Stimulated activated effector memory CD8-positive, alpha-beta T cell treated with anti-CD3 and anti-CD28 coated beads, Interleukin-12 subunit alpha, Interleukin-12 subunit beta, amount 100 ng/mL, for 72 hours (primary cell): ENCODE measurements at regions not wholly inside any gene's neighbourhood (a gene's known extent, or its start where the extent isn't known, plus 50 kb on each side); places are given as distances from the start of the nearest gene placed in this dataset.

ENCODE experiments used
- ATAC-seq: fragments of 150-1000 bp; cut with Tn5 transposase; 2 replicates; pipeline ENCODE4 v1.10.0; 2021
- DNase-seq, 2 donors: peaks; one replicate each; pipeline ENCODE4 v3.0.0; 2021 to 2022; ENCODE audit warnings: low spot score in 2 of 2
- H3K27ac Mint-ChIP-seq: one replicate; pipeline ENCODE4 v1.8.0; 2022; ENCODE audit warnings: mild to moderate bottlenecking, mixed read lengths
- H3K36me3 Mint-ChIP-seq: one replicate; pipeline ENCODE4 v1.8.0; 2022; ENCODE audit warnings: mild to moderate bottlenecking, mixed read lengths
- H3K4me1 Mint-ChIP-seq: one replicate; pipeline ENCODE4 v1.8.0; 2022; ENCODE audit warnings: mixed read lengths
- H3K4me3 Mint-ChIP-seq: one replicate; pipeline ENCODE4 v1.8.0; 2022; ENCODE audit warnings: mild to moderate bottlenecking, mixed read lengths
- H3K9me3 Mint-ChIP-seq: one replicate; pipeline ENCODE4 v1.8.0; 2022; ENCODE audit warnings: mixed read lengths

DNA sequence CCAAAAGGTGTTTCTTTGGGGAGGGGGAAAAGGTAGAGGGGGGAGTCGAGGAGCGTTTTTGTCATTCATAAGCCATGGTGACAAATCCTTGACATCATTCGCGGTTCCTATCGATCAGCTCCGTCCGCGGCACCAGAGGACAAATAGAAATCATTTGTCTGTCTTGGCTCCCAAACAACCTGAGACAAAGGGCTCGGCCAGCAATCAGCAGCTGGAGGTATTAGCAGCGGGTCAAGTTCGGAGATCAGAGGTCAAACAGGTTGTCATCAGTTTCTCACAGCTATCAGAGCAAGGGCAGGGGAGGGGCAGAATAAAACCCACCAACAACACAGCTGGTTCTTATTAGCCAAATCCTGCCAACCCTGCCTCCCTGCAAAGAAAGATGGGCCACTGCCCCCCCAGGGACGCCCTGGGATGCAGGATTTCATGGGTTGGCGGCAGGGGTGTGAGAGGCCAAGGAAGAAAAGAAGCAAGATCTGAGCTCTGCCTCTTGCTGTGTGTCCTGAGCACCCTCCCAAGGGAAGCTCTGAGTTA lies 145.3 kb upstream of the LHX1 start:
- H3K36me3 Mint-ChIP-seq: no peaks in the 10 kb centered on the region
- DNase-seq (no peak), ATAC-seq (no peak)
- no peak overlapping the region for H3K27ac Mint-ChIP-seq
- no peak overlapping the region for H3K4me3 Mint-ChIP-seq
- no peaks in the 10 kb centered on the region for H3K4me1 Mint-ChIP-seq
- H3K9me3 Mint-ChIP-seq: no peaks in the 10 kb centered on the region

DNA sequence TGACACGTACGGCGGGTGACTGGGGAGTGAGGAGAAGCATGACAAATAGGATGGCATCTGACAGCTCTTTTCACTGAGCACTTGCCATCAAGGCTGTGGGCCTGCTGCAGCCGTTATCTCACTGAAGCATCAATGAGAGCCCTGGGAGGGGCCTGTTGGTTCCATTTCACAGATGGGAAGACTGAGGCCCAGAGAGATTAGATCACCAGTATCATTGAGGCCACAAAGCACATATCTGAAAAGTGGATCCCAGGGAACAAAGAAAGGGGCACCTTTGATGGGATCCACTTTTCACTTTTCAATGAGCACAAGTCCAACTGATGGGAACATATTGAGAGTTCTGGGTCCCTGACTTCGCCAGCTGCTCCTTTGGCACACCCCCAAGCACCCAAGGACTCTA lies 144.4 kb upstream of the LHX1 start:
- no peaks in the 10 kb centered on the region for H3K4me1 Mint-ChIP-seq
- no peaks in the 10 kb centered on the region for H3K9me3 Mint-ChIP-seq
- no peak overlapping the region for H3K4me3 Mint-ChIP-seq
- H3K36me3 Mint-ChIP-seq: no peaks in the 10 kb centered on the region
- no peak overlapping the region for H3K27ac Mint-ChIP-seq
- DNase-seq (no peak), ATAC-seq (no peak)

DNA sequence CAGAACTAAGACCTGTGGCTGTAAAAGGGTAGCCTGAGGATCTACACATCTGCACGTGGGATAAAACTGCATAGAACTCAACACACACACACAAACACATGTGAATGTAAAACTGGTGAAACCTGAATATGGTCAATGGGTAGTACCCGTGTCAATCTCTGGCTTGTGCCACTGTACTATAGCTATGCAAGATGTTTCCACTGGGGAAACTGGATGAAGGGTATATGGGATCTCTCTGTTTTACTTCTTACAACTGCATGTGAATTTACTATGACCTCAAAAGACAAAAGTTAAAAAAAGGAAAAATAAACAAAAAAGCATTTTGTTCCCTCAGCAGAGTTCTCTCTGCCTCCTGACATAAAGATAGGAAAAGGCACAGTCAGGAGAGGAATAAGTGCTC lies 143.3 kb upstream of the LHX1 start:
- no peaks in the 10 kb centered on the region for H3K9me3 Mint-ChIP-seq
- no peak overlapping the region for H3K4me3 Mint-ChIP-seq
- ATAC-seq: no peak
- H3K36me3 Mint-ChIP-seq: no peaks in the 10 kb centered on the region
- no peak for DNase-seq
- H3K27ac Mint-ChIP-seq: no peak overlapping the region
- H3K4me1 Mint-ChIP-seq: no peaks in the 10 kb centered on the region

DNA sequence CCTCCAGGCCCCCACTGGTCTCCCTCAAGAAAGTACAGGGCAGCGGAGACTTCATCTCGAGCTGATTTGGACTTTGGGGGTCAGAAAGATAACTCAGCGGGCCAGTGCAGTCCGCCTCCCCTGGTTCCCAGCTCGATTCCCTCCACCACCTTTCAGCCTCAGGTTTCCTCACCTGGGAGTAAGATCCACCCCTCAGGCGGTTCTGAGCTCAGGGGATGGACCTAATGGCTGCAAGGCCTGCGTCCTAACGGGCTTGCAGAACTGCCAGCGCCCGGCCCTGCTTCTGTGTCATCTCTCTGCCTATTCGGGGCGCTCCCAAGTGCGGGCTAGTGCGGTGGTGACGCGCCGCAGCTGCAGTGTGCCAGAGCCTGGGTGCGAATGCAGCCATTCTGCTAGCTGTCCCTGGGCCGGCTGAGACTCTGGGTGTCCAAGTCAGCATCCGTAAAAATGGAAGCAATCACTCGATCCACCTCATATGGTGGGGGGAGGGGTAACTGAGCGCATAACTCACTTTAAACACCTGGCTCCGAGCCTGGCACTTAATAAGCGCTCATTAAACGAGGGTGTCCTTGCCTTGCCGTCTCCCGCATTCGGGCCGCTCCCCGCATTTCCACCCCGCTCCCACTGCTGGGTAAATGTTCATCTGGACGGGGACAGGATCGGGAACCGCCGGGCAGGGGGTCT lies 129.6 kb upstream of the LHX1 start:
- no peaks in the 10 kb centered on the region for H3K9me3 Mint-ChIP-seq
- no peak overlapping the region for H3K27ac Mint-ChIP-seq
- no peaks in the 10 kb centered on the region for H3K36me3 Mint-ChIP-seq
- H3K4me3 Mint-ChIP-seq: no peak overlapping the region
- ATAC-seq (no peak), DNase-seq (no peak)
- H3K4me1 Mint-ChIP-seq: no peaks in the 10 kb centered on the region

DNA sequence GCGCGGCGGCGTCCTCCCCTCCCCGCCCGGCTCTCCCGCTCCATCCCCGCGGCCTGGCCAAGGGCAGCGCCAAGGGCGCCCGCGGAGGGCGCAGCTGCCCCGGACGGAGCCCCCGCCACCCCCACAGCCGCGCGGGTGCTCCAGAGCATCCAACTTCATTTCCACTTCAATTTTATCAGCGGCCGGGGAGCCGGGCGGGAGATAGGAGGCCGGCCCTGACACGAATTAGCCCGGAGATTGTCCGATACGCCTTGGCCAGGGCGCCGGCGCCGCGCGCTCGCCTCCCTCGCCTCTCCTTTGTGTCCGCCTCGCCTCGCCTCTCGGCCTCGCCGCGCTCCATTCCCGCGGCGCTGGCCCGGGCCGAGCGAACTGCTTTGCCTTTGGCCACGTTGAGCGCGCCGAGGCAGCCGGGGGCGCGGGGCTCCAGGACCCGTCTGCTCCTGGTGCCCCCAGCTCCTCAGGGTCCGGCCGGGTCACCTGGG lies 129.1 kb upstream of the LHX1 start:
- Mint-ChIP-seq H3K4me3 (no peak overlapping the region), H3K4me1 (no peaks in the 10 kb centered on the region), H3K9me3 (no peaks in the 10 kb centered on the region), H3K27ac (no peak overlapping the region), H3K36me3 (no peaks in the 10 kb centered on the region)
- DNase-seq: no peak
- ATAC-seq: no peak

DNA sequence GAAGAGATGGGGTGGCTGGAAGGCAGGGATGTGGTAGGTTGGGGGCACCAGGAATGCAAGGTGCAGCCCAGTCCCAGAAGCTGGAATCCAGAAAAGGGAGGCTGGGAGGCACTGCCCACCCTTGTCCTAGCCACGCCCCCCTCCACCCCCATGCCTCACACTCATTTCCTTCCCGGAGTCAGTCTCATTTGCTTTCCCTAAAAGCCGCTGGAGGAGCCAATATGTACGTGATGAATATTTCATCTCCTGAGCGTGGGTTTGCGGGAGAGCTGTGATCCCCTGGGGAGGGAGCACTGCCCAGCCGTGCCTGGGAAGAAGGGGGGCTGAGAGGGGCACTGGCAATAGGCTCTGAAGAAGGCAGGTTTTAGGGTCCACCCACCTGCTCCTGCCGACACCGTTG lies 124.5 kb upstream of the LHX1 start:
- H3K4me1 Mint-ChIP-seq: no peaks in the 10 kb centered on the region
- H3K27ac Mint-ChIP-seq: no peak overlapping the region

DNA sequence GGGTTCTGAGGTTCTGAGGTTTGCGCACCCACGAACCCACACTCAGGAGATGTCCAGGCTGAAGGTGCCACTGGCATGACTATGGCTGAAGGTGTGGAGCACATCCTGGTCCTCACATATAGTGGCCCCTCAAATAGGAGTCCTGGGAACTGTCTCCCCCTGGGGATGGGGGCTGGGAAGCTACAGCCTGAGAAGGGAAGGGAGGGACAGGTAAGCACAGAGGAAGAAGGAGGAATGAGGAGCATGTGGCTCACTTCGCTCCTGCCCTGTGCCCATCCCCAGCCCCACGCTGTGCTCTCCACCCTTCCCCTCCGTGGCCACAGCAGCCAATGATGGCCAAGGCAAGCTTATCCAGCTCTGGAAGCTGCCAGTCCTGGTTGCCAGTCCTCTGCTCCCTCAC lies 123.9 kb upstream of the LHX1 start:
- Mint-ChIP-seq H3K4me1 (no peaks in the 10 kb centered on the region), H3K9me3 (no peaks in the 10 kb centered on the region), H3K36me3 (no peaks in the 10 kb centered on the region), H3K27ac (no peak overlapping the region), H3K4me3 (no peak overlapping the region)
- ATAC-seq (no peak), DNase-seq (no peak)

More for the DNA sequence above, 124.5 kb upstream of the LHX1 start:
- ATAC-seq: no peak
- no peak for DNase-seq
- Mint-ChIP-seq H3K9me3 (no peaks in the 10 kb centered on the region), H3K36me3 (no peaks in the 10 kb centered on the region), H3K4me3 (no peak overlapping the region)

DNA sequence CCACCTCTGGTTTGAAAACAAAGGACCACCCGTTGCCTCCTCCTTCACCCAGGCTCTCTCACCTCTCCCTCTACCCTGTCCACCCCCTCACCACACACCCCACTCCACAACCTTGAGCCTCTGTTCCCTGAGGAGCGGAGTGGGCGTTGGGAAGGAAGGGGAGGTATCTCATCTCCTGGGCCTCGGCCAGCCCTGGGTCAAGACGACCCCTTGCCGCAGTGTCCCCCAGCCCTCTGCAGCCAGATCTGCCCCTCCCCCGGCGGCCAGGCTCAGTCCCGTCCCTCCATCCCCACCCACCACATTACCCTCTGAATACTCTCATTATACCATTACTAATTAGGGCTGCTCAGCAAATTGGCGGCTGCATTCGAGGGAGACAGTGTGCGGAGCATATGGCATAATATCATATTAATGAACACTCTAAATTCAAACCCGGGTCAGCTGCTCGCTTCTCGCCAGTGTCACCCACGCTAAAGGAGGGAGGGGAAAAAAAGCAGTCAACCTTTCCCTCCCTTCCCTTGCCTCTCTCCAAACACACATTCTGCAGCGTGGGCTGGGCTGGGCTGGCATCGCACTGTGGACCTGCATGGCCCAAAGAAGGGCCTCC lies 123.2 kb upstream of the LHX1 start:
- Mint-ChIP-seq H3K9me3 (no peaks in the 10 kb centered on the region), H3K4me1 (no peaks in the 10 kb centered on the region), H3K27ac (no peak overlapping the region), H3K4me3 (no peak overlapping the region), H3K36me3 (no peaks in the 10 kb centered on the region)
- ATAC-seq: no peak
- DNase-seq: no peak

DNA sequence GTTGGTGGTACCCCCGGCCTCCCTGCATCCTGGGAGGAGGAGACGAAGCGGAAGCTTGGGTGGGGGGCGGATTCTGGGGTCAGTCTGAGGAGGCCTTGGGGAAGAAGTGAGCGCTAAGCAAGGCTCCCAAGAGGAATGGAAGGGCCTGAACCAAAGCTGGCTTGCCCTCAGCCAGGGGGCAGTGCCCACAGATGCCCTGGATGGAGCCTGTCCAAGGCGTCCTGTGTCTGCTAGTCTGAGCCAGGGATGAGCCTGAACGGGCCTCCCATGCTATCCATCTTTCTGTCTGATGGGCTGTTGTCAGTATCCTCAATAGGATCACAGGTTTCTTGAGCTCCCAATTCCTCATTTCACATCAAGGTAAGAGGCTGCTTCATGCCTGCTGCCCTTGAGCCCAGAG lies 122.3 kb upstream of the LHX1 start:
- no peaks in the 10 kb centered on the region for H3K9me3 Mint-ChIP-seq
- DNase-seq: no peak
- H3K4me3 Mint-ChIP-seq: no peak overlapping the region
- no peaks in the 10 kb centered on the region for H3K4me1 Mint-ChIP-seq
- no peak for ATAC-seq
- no peaks in the 10 kb centered on the region for H3K36me3 Mint-ChIP-seq
- H3K27ac Mint-ChIP-seq: no peak overlapping the region

DNA sequence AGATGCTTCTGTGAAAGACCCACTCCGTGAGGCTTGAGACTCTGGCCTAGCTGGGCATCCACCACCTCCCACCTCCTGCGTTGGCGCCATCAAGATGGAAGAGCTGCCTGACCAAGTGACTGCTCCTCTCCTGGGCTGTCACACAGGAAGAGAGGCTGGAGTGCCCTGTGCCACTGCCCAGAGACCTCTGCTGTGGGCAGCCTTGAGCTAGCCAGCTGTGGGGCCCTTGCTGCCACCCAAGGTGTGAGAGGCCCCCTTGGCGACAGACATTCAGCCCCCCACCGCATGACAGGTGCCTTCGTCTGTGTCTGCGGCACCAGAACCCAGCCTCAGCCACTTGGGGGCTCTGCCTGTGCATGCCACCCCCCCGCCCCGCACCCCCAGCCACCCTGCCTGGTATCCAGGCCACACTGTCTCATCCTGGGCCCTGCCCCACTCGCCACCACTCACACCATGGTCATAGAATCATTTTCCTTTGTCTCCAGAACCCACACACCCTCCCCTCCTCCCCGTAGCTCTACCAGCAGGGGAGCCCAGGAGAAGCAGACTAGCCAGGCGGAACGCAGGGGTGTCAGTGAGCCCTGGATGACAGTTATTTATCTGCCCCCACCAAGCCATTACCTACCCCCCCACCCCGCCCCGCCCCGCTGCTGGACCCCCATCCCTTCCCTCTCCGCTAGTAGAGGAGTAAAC lies 120.9 kb upstream of the LHX1 start:
- H3K36me3 Mint-ChIP-seq: no peaks in the 10 kb centered on the region
- DNase-seq (no peak), ATAC-seq (no peak)
- no peaks in the 10 kb centered on the region for H3K9me3 Mint-ChIP-seq
- H3K4me1 Mint-ChIP-seq: no peaks in the 10 kb centered on the region
- no peak overlapping the region for H3K4me3 Mint-ChIP-seq
- no peak overlapping the region for H3K27ac Mint-ChIP-seq

DNA sequence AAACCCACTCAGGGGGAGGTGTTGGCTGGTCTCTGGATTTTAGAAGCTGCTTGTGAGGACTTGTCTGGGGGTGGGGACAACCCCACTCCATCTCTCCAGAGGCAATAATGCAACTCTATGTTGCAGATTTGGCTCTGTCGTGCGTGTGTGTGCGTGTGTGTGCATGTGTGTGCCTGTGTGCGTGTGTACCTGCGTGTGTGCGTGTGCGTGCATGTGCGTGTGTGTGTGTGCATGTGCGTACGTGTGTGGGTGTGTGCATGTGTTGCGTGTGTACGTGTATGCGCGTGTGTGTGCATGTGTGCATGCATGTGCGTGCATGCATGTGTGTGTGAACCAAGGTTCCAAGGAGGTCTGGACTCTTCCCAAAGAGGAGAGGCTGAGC lies 120.4 kb upstream of the LHX1 start:
- Mint-ChIP-seq H3K4me1 (no peaks in the 10 kb centered on the region), H3K4me3 (no peak overlapping the region), H3K36me3 (no peaks in the 10 kb centered on the region), H3K9me3 (no peaks in the 10 kb centered on the region), H3K27ac (no peak overlapping the region)
- ATAC-seq: no peak
- no peak for DNase-seq

DNA sequence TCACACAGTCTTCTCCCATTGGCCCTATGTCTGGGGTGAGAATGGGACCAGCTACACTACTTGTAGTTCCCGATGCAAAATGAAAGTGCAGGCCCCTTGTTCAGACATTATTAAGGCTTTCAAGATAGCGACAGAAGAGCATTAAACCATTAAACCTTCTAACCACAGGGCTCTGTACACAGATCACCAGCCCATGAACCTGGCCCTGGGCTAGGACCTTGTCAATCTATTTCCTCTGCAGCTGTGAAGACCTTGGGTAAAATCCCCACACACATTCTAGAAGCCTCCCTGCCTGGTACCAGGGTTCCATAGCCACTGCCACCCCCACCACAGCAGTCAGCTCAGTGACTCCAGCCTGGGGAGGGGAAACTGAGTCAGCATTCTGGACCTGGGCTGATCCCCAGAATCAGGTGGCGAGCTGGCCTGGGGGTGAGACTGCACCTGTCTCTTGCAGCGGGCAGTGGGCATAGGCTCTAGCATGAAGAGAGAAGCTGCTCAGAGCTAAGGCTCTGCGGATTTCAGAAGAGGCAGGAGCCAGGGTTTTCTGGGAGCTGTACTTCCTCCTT lies 119.7 kb upstream of the LHX1 start:
- Mint-ChIP-seq H3K4me1 (no peaks in the 10 kb centered on the region), H3K9me3 (no peaks in the 10 kb centered on the region), H3K27ac (no peak overlapping the region), H3K4me3 (no peak overlapping the region), H3K36me3 (no peaks in the 10 kb centered on the region)
- DNase-seq (no peak), ATAC-seq (no peak)

DNA sequence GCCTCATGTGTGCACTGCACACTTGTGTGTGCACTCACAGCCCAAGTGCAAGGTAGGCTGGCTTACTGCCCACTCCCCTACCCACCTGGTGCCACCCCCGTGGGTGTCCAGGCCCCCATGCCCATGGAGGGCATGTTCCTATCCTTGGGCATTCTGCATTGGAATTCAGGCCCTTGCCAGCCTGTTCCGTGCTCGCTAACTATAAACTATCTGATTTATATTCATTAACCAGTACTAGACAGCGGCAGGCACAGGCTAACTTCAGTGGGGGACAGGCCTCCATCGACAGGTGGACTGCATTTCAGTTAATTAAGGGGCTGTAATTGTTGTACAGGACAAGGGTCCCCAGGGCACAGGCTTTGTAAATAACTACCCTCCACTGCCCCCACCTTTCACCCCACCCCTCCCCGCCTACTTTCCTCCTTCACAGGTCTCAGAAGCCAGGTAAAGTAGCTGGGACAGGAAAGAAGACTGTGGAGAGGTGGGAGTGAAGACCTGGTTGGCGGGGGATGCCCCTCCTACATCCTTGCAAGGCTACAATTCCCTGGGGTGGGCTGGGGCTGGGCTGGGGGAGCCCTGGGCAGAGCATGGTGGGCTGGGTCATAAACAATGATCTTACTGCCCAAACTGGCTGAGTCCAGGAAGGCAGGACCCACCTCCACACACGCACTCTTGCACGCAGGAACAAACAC lies 119.0 kb upstream of the LHX1 start:
- no peak for ATAC-seq
- Mint-ChIP-seq H3K4me1 (no peaks in the 10 kb centered on the region), H3K4me3 (no peak overlapping the region)

DNA sequence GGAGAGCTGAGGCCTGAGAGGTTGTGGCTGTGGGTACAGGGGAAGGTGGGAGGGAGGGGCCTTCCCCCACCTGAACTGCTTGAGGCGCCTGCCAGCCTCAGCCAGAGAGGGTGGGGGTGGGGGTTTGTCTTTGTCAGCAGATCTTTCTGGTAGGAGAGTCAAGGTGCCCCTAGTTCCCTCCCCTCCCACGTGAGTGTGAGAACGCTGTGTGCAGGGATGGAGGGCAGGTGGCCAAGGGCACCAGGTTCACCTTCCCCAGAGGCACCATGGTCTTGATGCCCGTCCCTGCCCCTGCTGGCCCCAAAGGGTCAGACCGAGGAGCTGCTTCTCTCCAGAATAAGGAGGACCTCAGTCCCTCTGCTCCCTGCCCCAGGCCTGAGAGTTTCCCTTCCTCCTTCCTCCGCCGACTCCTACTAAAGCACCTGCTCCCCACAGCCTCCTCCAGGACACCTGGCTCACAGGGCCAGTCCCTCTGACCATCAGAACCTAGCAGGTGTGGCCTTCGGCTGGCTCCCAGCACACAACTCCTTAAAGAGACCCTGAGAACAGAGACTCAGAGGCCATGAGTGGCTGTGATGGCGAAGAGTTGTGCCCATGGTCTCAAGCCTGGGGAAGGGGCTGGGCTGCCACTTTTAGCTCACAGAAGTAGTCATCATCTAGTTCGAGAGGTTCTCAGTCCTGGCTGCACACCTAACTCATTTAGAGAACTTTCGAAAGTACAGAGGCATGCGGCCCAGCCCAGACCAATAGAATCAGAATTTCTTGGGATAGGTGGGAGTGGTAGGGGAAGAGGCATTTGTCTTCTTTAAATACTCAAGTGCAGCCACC lies 113.2 kb upstream of the LHX1 start:
- Mint-ChIP-seq H3K36me3 (no peaks in the 10 kb centered on the region), H3K4me3 (no peak overlapping the region), H3K4me1 (no peaks in the 10 kb centered on the region), H3K27ac (no peak overlapping the region), H3K9me3 (no peaks in the 10 kb centered on the region)
- ATAC-seq: no peak
- DNase-seq: no peak

More for the DNA sequence above, 119.0 kb upstream of the LHX1 start:
- Mint-ChIP-seq H3K36me3 (no peaks in the 10 kb centered on the region), H3K27ac (no peak overlapping the region), H3K9me3 (no peaks in the 10 kb centered on the region)
- no peak for DNase-seq
